GM12872 (cell line): ENCODE measurements at regions not wholly inside any gene's neighbourhood (a gene's known extent, or its start where the extent isn't known, plus 50 kb on each side); places are given as distances from the start of the nearest gene placed in this dataset.

Source experiments
- CTCF ChIP-seq: IDR thresholded peaks from 3 replicates; pipeline ENCODE4 v1.5.1; 2011; ENCODE audit warnings: low read depth, mild to moderate bottlenecking, low read length, moderate library complexity; ENCODE audit not compliant: insufficient read depth

DNA sequence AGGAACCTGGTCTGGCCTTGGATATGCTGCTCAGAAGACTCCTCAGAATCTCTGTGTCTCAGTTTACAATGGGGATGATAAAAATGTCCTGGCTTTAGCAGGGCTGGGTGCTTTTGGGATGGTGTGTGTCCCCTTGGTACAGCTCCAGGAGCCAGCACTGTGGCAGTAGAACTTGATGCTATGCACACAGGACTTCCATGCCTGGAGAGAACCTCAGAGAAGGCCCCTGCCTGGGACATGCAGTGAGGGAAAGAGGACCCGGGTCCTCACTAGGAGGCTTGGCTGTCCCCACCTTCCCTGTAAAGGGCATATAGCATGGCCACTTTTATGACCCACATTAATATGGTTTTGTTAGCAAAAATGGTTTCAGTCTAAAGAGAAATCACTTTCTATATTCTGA lies 100.5 kb downstream of the GLRX3 start:
- no peak for TF ChIP-seq CTCF

DNA sequence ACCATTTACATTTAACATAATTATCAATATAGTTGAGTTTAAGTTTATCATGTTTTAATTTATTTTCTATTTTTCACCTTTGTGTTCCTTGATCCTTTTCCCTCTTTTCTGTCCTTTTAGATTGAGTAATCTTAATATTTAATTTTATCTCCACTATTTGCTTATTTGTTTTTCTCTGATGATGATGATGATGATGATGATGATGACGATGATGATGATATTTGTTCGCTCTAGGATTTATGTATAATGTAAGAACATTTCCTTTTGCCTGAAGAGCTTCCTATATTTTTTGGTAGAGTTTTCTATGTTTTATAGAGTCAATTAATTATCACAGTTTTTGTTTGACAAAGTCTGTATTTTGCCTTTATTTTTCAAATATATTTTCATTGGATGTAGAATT lies 104.2 kb downstream of the GLRX3 start:
- no peak for TF ChIP-seq CTCF

- TF ChIP-seq CTCF: no peak
These were observed 106.3 kb downstream of the GLRX3 start for GRCh38 chr10:130242513-130242912.

DNA sequence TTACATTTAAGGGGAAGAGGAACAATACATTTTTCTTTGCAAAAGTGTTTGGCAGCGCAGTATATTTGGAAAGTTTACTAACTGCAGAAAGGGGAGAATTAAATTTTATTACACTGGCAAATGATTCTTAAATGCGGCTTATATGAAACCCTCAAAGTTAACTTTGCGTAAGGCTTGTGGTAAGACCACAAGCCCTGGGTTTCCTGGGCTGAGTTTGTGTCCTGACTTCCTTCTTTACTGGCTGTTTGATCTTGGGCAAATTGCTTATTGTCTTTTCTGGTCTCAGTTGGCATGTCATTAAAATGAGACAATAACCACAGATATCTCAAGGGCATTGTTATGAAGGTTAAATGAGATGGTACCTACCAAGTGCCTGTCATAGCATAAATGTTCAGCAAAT lies 106.8 kb downstream of the GLRX3 start:
- no peak for TF ChIP-seq CTCF

DNA sequence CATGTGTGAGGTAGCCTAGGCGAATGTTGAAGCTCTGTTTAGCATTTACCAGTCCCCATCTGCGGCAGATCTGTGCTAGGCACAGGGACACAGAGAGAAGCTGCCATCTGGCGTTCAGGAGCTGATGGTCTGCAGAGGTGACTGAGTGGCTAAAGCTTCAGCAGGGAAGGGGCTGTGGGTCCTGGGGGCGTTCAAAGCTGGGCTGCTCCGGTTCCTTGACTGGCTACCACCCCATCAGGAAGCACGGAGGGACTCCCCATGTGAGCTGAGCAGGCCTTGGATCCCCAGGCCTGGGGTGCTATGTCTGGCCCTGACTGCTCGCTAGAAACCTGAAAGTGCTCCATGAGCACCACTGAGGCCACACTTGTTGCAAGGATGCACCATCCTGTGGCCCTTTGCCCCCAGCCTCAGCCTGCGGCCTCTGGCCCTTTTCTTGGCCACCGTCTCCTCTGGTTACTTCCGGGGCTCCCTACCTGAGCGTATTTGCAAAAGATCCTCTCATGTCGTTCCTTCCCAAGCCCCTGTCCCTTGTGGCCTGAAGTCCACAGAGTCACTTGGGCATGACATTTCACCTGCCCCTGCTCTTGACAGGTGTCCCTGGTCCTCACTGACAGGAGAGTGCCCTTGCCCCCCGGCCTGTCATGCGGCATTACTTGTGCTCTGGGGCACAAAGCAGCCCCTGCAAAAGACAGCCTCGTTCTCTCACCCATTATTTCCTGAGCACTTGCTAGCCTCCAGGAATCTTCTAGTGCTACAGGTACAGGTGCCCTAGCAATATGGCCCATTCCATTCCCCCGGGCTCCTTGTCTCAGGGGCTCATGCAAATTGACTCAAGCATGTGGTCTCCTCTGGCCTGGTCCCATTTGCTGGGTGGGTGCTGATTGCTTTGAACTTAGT lies 108.1 kb downstream of the GLRX3 start:
- TF ChIP-seq CTCF: no peak

DNA sequence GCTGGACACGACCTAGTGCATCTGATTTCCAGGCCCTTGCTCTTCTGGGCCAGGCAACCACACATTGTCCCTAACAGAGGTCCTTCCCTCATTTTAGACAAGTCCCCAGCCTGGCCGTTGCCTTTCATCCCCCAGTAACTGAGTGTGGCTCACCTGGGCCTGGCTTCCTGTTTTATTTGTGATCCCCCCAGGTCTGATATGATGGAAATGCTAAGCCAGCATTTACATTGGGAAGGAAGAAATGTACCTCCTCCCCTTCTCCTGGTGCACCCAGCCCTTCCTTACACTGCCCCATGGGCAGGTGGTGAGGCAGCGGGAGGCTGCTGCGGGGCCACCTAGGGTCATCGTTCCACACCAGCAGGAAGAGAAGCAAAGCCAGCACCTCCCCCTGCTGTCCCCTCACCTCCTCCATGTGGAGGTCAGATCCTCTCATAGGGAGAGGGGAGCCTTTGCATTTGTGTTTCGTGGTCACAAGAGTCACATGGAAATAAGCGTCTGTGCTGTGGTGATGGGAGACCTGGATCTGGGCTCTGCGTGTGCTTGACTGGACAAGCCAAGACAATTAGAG lies 108.8 kb downstream of the GLRX3 start:
- no peak for TF ChIP-seq CTCF

- TF ChIP-seq CTCF: no peak
These were observed 109.9 kb downstream of the GLRX3 start for GRCh38 chr10:130246113-130246512.
